NT2/D1 (cell line): ENCODE measurements at regions not wholly inside any gene's neighbourhood (a gene's known extent, or its start where the extent isn't known, plus 50 kb on each side); places are given as distances from the start of the nearest gene placed in this dataset.

Experiments
- YY1 ChIP-seq: IDR thresholded peaks from 2 replicates; pipeline ENCODE4 v1.6.1; 2011; ENCODE audit not compliant: insufficient read length, insufficient read depth
- ZNF274 ChIP-seq: IDR thresholded peaks from 2 replicates; pipeline ENCODE4 v1.6.1; 2011; ENCODE audit warnings: mild to moderate bottlenecking, low read depth, low read length

- TF ChIP-seq ZNF274 (no peak), YY1 (no peak)
Measured at GRCh38 chr11:90747057-90747456, 524.2 kb upstream of the CHORDC1 start.
